B cell (primary cell): ENCODE measurements at regions not wholly inside any gene's neighbourhood (a gene's known extent, or its start where the extent isn't known, plus 50 kb on each side); places are given as distances from the start of the nearest gene placed in this dataset.

Source experiments
- ATAC-seq: fragments of 200-7000 bp; cut with Tn5 transposase; one replicate; pipeline ENCODE4 v1.10.0; 2021; ENCODE audit warnings: low read depth, mild to moderate bottlenecking, moderate number of reproducible peaks, moderate library complexity
- CTCF ChIA-PET: fragments of 350-600 bp; sonication (Branson Sonifier 250); formaldehyde crosslinking; loops from one replicate; lab custom pipeline; 2021; ENCODE audit warnings: antibody characterized with exemption, inconsistent platforms; lab: Charles Lee
- POLR2A ChIA-PET: fragments of 350-600 bp; sonication (Branson Sonifier 250); formaldehyde crosslinking; loops from one replicate; lab custom pipeline; 2021; ENCODE audit warnings: antibody characterized with exemption; lab: Charles Lee
- DNase-seq: peaks from one replicate; pipeline ENCODE4 v3.0.0; 2013
- H2AFZ ChIP-seq: 2 replicates; pipeline ENCODE4 v1.6.1; 2012; ENCODE audit warnings: mild to moderate bottlenecking, low read depth, low read length; ENCODE audit not compliant: insufficient read depth, poor library complexity, severe bottlenecking
- H3K27ac ChIP-seq, 2 donors: 1 replicate in 1 of 2; 2 replicates in 1 of 2; pipeline ENCODE4 v1.5.1; 2012 to 2013; ENCODE audit warnings: low read length in 2 of 2, mild to moderate bottlenecking in 2 of 2, moderate library complexity in 1 of 2
- H3K27me3 ChIP-seq, 4 experiments: fragments of 200-600 bp in 1 of 4; sonication (generic) in 1 of 4; replicated peaks in 1 of 4; 1 replicate in 2 of 4; 2 replicates in 2 of 4; pipeline versions ENCODE4 v1.6.1 to v1.7.0; 2013 to 2016; ENCODE audit warnings: low read length in 3 of 4, mild to moderate bottlenecking in 2 of 4, mixed read lengths in 1 of 4, moderate library complexity in 1 of 4; ENCODE audit not compliant: insufficient read depth in 4 of 4, control insufficient read depth in 3 of 4; ENCODE audit errors: control extremely low read depth in 1 of 4
- H3K36me3 ChIP-seq, 2 experiments: replicated peaks in 1 of 2; 1 replicate in 1 of 2; 2 replicates in 1 of 2; pipeline versions ENCODE4 v1.6.1 to v1.7.1; 2013; ENCODE audit warnings: low read length in 1 of 2; ENCODE audit not compliant: insufficient read depth in 2 of 2, control insufficient read depth in 1 of 2; ENCODE audit errors: control extremely low read depth in 1 of 2, extremely low read depth in 1 of 2
- H3K4me1 ChIP-seq, 2 donors: fragments of 200-600 bp in 1 of 2; sonication (generic) in 1 of 2; 1 replicate in 1 of 2; 2 replicates in 1 of 2; pipeline versions ENCODE4 v1.5.1 to v1.6.1; 2013 to 2017; ENCODE audit warnings: low read length in 2 of 2; ENCODE audit not compliant: control insufficient read depth in 2 of 2, insufficient read depth in 2 of 2
- H3K4me2 ChIP-seq: replicated peaks from 2 replicates; pipeline ENCODE3; 2012; ENCODE audit warnings: mild to moderate bottlenecking, low read depth, low read length; ENCODE audit not compliant: poor library complexity, severe bottlenecking
- H3K4me3 ChIP-seq, 5 experiments: fragments of 200-600 bp in 1 of 5; sonication (generic) in 1 of 5; 1 replicate in 3 of 5; 2 replicates in 2 of 5; pipeline versions ENCODE4 v1.5.1 to v1.7.0; 2011 to 2016; ENCODE audit warnings: low read length in 4 of 5, mild to moderate bottlenecking in 4 of 5, low read depth in 2 of 5, control low read depth in 1 of 5, moderate library complexity in 1 of 5; ENCODE audit not compliant: insufficient read depth in 1 of 5; ENCODE audit errors: control extremely low read depth in 1 of 5, extremely low read depth in 1 of 5
- H3K79me2 ChIP-seq: fragments of 200-600 bp; sonication (generic); one replicate; pipeline ENCODE4 v1.6.0; 2016; ENCODE audit warnings: low read length; ENCODE audit not compliant: control insufficient read depth, insufficient read depth
- H3K9ac ChIP-seq: fragments of 200-600 bp; sonication (generic); 2 replicates; pipeline ENCODE4 v1.6.1; 2017; ENCODE audit warnings: mild to moderate bottlenecking, low read length, moderate library complexity
- H3K9me3 ChIP-seq, 3 donors: one replicate each; pipeline versions ENCODE4 v1.6.1 to v1.7.1; 2013; ENCODE audit warnings: low read length in 2 of 3; ENCODE audit not compliant: control insufficient read depth in 2 of 3, insufficient read depth in 1 of 3; ENCODE audit errors: control extremely low read depth in 1 of 3
- H4K20me1 ChIP-seq: 2 replicates; pipeline ENCODE4 v1.6.0; 2012; ENCODE audit warnings: mild to moderate bottlenecking, low read length; ENCODE audit not compliant: insufficient read depth, control insufficient read depth, poor library complexity, severe bottlenecking
- H3K27ac Mint-ChIP-seq: one replicate; pipeline ENCODE4 v1.8.0; 2021; ENCODE audit warnings: mixed read lengths
- H3K27me3 Mint-ChIP-seq: one replicate; pipeline ENCODE4 v1.8.0; 2021; ENCODE audit warnings: mixed read lengths
- H3K4me1 Mint-ChIP-seq: one replicate; pipeline ENCODE4 v1.8.0; 2021; ENCODE audit warnings: mixed read lengths
- H3K4me3 Mint-ChIP-seq: one replicate; pipeline ENCODE4 v1.8.0; 2021; ENCODE audit warnings: mixed read lengths
- H3K9me3 Mint-ChIP-seq: one replicate; pipeline ENCODE4 v1.8.0; 2022; ENCODE audit warnings: mixed read lengths; ENCODE audit not compliant: insufficient read depth
- EZH2 ChIP-seq: IDR thresholded peaks from 2 replicates; pipeline ENCODE4 v1.6.1; 2012; ENCODE audit warnings: borderline replicate concordance, low read depth, mild to moderate bottlenecking, moderate library complexity, low read length; ENCODE audit not compliant: insufficient read depth, poor library complexity, severe bottlenecking
- WGBS: methylation state at CpG from one replicate; pipeline ENCODE4 v1.1.5; 2013; ENCODE audit warnings: missing lambda C conversion rate; ENCODE audit not compliant: insufficient coverage; 5-methylcytosine and 5-hydroxymethylcytosine counted together
- intact Hi-C: fragments of 100-400 bp; cut with micrococcal nuclease; formaldehyde crosslinking; loops from one replicate; pipeline ENCODE4 v1.10.0; 2022
- TF ChIP-seq, protein P1 (sequence below): fragments of 200-600 bp; IDR thresholded peaks from one replicate; pipeline ENCODE4 v1.8.0; 2022; ENCODE audit warnings: antibody characterized with exemption, mild to moderate bottlenecking

DNA sequence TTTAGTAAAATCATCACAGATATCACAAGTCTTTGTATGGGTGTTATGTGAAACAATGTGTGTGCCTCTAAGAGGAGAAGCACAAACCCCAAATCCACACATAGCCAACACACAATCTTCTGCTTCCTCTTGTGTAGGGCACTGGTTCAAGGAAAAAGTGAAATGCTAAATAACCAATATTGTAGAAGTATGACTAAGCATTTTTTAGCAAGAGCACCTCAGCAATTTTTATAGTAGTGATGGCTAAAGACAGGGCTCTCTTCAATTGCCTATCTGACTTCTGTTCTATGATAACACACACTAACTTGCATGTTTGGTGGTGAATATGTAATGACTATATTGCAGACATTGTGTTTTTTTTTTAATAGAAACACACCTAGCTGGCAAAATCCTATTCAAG, 997.9 kb upstream of the ALCAM start:
- H3K9me3 ChIP-seq, result peaks cover 0 to 1% (median 0%) of the 10 kb centered on the region in 3 donors
- H2AFZ ChIP-seq, result no peak overlapping the region
- Mint-ChIP-seq H3K27ac (no peak overlapping the region), H3K27me3 (no peaks in the 10 kb centered on the region), H3K4me3 (no peak overlapping the region), H3K9me3 (peaks cover under 1% of the 10 kb centered on the region), H3K4me1 (no peaks in the 10 kb centered on the region)
- no peak overlapping the region for H3K9ac ChIP-seq
- no peak for ATAC-seq
- no peak for DNase-seq
- no peaks in the 10 kb centered on the region for H3K27me3 ChIP-seq
- TF ChIP-seq EZH2, result no peak
- TF ChIP-seq, protein P1, sequence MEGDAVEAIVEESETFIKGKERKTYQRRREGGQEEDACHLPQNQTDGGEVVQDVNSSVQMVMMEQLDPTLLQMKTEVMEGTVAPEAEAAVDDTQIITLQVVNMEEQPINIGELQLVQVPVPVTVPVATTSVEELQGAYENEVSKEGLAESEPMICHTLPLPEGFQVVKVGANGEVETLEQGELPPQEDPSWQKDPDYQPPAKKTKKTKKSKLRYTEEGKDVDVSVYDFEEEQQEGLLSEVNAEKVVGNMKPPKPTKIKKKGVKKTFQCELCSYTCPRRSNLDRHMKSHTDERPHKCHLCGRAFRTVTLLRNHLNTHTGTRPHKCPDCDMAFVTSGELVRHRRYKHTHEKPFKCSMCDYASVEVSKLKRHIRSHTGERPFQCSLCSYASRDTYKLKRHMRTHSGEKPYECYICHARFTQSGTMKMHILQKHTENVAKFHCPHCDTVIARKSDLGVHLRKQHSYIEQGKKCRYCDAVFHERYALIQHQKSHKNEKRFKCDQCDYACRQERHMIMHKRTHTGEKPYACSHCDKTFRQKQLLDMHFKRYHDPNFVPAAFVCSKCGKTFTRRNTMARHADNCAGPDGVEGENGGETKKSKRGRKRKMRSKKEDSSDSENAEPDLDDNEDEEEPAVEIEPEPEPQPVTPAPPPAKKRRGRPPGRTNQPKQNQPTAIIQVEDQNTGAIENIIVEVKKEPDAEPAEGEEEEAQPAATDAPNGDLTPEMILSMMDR, result no peak
- intact Hi-C loops, result no loop called here
- no peak overlapping the region for H3K4me2 ChIP-seq
- H3K4me1 ChIP-seq, result no peaks in the 10 kb centered on the region
- ChIA-PET POLR2A (no interaction called here), CTCF (no interaction called here)
- no peaks in the 10 kb centered on the region for H3K36me3 ChIP-seq
- no peak overlapping the region for H3K27ac ChIP-seq
- no peaks in the 10 kb centered on the region for H4K20me1 ChIP-seq
- H3K4me3 ChIP-seq, result no peak overlapping the region
- no peaks in the 10 kb centered on the region for H3K79me2 ChIP-seq

DNA sequence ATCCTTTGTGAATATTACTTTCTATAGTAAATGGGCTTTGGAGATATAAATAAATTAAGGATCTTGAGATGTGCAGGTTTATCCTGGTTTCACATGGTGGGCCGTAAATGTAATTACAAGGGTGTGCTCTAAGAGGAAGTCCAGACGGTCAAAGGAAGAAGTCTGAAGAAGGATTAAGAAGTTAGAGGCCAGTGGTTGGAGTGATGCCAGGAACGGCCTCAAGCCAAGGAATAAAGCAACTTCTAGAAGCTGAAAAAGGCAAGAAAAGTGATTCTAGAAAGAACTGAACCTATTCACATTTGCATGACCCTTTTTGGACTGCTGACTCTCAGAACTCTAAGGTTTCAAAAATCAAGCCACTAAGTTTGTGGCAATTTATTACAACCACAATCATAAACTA, 981.3 kb upstream of the ALCAM start:
- no peaks in the 10 kb centered on the region for H3K27me3 Mint-ChIP-seq
- DNase-seq (no peak), ATAC-seq (no peak)
- 63% methylated on average over 3 of the region's 3 CpGs for WGBS
- Histone ChIP-seq H3K27ac (no peak overlapping the region), H3K4me1 (peaks cover 4 to 9% of the 10 kb centered on the region in 2 donors), H3K79me2 (no peaks in the 10 kb centered on the region), H3K4me3 (no peak overlapping the region), H3K36me3 (no peaks in the 10 kb centered on the region), H3K27me3 (no peaks in the 10 kb centered on the region), H3K9me3 (no peaks in the 10 kb centered on the region), H3K9ac (no peak overlapping the region), H2AFZ (no peak overlapping the region), H3K4me2 (no peak overlapping the region), H4K20me1 (no peaks in the 10 kb centered on the region)
- intact Hi-C loops, result no loop called here
- peaks cover 17% of the 10 kb centered on the region for H3K4me1 Mint-ChIP-seq
- ChIA-PET POLR2A (no interaction called here), CTCF (no interaction called here)
- TF ChIP-seq, protein P1, result no peak
- no peak for TF ChIP-seq EZH2
- no peak overlapping the region for H3K4me3 Mint-ChIP-seq
- peaks cover 6% of the 10 kb centered on the region for H3K9me3 Mint-ChIP-seq
- no peak overlapping the region for H3K27ac Mint-ChIP-seq
